ENCODE measurements at regions not wholly inside any gene's neighbourhood (a gene's known extent, or its start where the extent isn't known, plus 50 kb on each side); places are given as distances from the start of the nearest gene placed in this dataset.

- Histone ChIP-seq H3K4me1 (no peaks in the 10 kb centered on the region), H3K9me3 (no peaks in the 10 kb centered on the region), H3K27ac (no peak overlapping the region), H3K27me3 (peaks cover 0 to 11% (median 0%) of the 10 kb centered on the region in 7 donors), H3K4me3 (no peak overlapping the region), H3K36me3 (no peaks in the 10 kb centered on the region)
- TF ChIP-seq CTCF (IDR thresholded peaks at IDR 0.05), result no peak
- ATAC-seq, result no peak
- 78 to 80% methylated on average over 3 of the region's 3 CpGs for WGBS, 2 donors
- intact Hi-C loops (cut with DNase I), result no loop called here
- no peak for DNase-seq
These were observed 247.9 kb upstream of the ARHGAP20 start for GRCh38 chr11:110960167-110960566.

- 91 to 94% methylated on average over 4 of the region's 4 CpGs for WGBS, 2 donors
- H3K27ac ChIP-seq, result no peak overlapping the region
- H3K4me3 ChIP-seq, result no peak overlapping the region
- TF ChIP-seq CTCF (IDR thresholded peaks at IDR 0.05), result no peak
- no peaks in the 10 kb centered on the region for H3K36me3 ChIP-seq
- H3K9me3 ChIP-seq, result no peaks in the 10 kb centered on the region
- H3K27me3 ChIP-seq, result peaks cover 0 to 11% (median 0%) of the 10 kb centered on the region in 7 donors
- H3K4me1 ChIP-seq, result no peaks in the 10 kb centered on the region
- intact Hi-C loops (cut with DNase I), result no loop called here
- DNase-seq, result no peak
- no peak for ATAC-seq
These were observed 246.0 kb upstream of the ARHGAP20 start for GRCh38 chr11:110958216-110958615.

- DNase-seq (no peak), ATAC-seq (no peak)
- Histone ChIP-seq H3K4me3 (no peak overlapping the region), H3K36me3 (no peaks in the 10 kb centered on the region), H3K27me3 (peaks cover 0 to 10% (median 0%) of the 10 kb centered on the region in 7 donors), H3K9me3 (no peaks in the 10 kb centered on the region), H3K27ac (no peak overlapping the region), H3K4me1 (peaks cover 0 to 10% (median 0%) of the 10 kb centered on the region in 9 donors)
- TF ChIP-seq CTCF (IDR thresholded peaks at IDR 0.05), result no peak
- WGBS, 2 donors, result 55 to 57% methylated on average over 2 of the region's 2 CpGs
- intact Hi-C loops (cut with DNase I), result no loop called here
These were observed 243.5 kb upstream of the ARHGAP20 start for GRCh38 chr11:110955776-110956175.

GRCh38 chr11:110951950-110952503 is 239.8 kb upstream of the ARHGAP20 start:
- Histone ChIP-seq H3K4me1 (peaks cover 0 to 10% (median 0%) of the 10 kb centered on the region in 9 donors), H3K4me3 (no peak overlapping the region), H3K27ac (no peak overlapping the region), H3K36me3 (no peaks in the 10 kb centered on the region), H3K9me3 (no peaks in the 10 kb centered on the region), H3K27me3 (peaks cover 0 to under 1% (median 0%) of the 10 kb centered on the region in 7 donors)
- intact Hi-C loops (cut with DNase I), result no loop called here
- WGBS, 2 donors, result 77 to 80% methylated on average over 4 of the region's 4 CpGs
- peak in 1 of 8 donors; percentile 18 for ATAC-seq
- no peak for DNase-seq
- TF ChIP-seq CTCF (IDR thresholded peaks at IDR 0.05), result no peak
